Right lobe of liver (tissue), 4 donors: ENCODE measurements at regions not wholly inside any gene's neighbourhood (a gene's known extent, or its start where the extent isn't known, plus 50 kb on each side); places are given as distances from the start of the nearest gene placed in this dataset.
"Not testable (repeated sequence)": the region's sequence is repeated elsewhere in the genome, so short reads cannot be mapped to it uniquely, and the experiment has no call there.

Experiments
- POLR2A ChIP-seq: fragments of 450-650 bp; IDR thresholded peaks from one replicate; pipeline ENCODE4 v1.6.1; 2017; ENCODE audit warnings: antibody characterized with exemption, mild to moderate bottlenecking
- TF ChIP-seq, protein P1 (sequence below), 4 donors: fragments of 200-600 bp in 3 of 4; fragments of 450-650 bp in 1 of 4; IDR thresholded peaks; one replicate each; pipeline versions ENCODE4 v1.5.1 to v1.8.0; 2016 to 2022; ENCODE audit warnings: antibody characterized with exemption in 4 of 4, mild to moderate bottlenecking in 2 of 4
- donor health status: DM: no; HTN: no; CAD: no.
- donor health status: DM: no; HTN: no; CAD: no.
- donor health status: DM: no; HTN: yes; CAD: no.

DNA sequence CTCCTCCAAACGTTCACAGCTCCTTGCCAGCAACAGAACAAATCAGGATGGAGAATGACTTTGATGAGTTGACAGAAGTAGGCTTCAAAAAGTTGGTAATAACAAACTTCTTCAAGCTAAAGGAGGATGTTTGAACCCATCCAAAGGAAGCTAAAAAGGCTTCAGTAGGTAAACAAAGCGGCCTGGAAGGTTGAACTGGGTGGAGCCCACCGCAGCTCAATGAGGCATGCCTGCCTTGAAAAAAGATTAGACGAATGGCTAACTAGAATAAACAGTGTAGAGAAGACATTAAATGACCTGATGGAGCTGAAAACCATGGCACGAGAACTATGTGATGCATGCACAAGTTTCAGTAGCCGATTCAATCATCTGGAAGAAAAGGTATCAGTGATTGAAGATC lies 1369.0 kb upstream of the SORCS1 start:
- TF ChIP-seq, protein P1, sequence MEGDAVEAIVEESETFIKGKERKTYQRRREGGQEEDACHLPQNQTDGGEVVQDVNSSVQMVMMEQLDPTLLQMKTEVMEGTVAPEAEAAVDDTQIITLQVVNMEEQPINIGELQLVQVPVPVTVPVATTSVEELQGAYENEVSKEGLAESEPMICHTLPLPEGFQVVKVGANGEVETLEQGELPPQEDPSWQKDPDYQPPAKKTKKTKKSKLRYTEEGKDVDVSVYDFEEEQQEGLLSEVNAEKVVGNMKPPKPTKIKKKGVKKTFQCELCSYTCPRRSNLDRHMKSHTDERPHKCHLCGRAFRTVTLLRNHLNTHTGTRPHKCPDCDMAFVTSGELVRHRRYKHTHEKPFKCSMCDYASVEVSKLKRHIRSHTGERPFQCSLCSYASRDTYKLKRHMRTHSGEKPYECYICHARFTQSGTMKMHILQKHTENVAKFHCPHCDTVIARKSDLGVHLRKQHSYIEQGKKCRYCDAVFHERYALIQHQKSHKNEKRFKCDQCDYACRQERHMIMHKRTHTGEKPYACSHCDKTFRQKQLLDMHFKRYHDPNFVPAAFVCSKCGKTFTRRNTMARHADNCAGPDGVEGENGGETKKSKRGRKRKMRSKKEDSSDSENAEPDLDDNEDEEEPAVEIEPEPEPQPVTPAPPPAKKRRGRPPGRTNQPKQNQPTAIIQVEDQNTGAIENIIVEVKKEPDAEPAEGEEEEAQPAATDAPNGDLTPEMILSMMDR (IDR thresholded peaks at IDR 0.05), result not testable (repeated sequence)
- TF ChIP-seq POLR2A, result not testable (repeated sequence)
